ENCODE measurements at regions not wholly inside any gene's neighbourhood (a gene's known extent, or its start where the extent isn't known, plus 50 kb on each side); places are given as distances from the start of the nearest gene placed in this dataset.

DNA sequence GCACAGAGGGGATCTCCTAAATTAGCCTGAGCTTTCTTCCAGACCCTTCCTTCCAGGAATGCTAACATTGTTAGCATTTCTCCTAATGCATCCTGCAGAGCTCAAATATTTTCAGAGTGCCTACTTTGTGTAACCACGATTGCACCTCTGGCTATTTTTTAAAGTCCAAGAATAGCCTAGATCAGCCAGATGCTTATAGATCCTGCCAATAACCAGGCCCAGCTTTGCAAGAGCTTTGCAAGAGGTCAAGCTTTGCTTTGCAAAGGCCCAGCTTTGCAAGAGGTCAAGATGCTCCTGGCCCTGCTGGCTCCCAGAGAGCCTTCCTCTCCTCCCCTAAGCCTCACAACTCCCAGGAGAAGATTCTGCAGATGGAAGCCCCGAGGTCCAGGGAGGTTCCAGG is 491.9 kb downstream of the MN1 start:
- DNase-seq, result no peak
- H3K9me3 ChIP-seq, result no peaks in the 10 kb centered on the region
- H3K36me3 ChIP-seq, result no peaks in the 10 kb centered on the region
- no peaks in the 10 kb centered on the region for H3K27me3 ChIP-seq
- no peak overlapping the region for H3K4me3 ChIP-seq
- peaks cover 0 to 28% (median 0%) of the 10 kb centered on the region in 4 donors for H3K4me1 ChIP-seq
- TF ChIP-seq, protein P1, sequence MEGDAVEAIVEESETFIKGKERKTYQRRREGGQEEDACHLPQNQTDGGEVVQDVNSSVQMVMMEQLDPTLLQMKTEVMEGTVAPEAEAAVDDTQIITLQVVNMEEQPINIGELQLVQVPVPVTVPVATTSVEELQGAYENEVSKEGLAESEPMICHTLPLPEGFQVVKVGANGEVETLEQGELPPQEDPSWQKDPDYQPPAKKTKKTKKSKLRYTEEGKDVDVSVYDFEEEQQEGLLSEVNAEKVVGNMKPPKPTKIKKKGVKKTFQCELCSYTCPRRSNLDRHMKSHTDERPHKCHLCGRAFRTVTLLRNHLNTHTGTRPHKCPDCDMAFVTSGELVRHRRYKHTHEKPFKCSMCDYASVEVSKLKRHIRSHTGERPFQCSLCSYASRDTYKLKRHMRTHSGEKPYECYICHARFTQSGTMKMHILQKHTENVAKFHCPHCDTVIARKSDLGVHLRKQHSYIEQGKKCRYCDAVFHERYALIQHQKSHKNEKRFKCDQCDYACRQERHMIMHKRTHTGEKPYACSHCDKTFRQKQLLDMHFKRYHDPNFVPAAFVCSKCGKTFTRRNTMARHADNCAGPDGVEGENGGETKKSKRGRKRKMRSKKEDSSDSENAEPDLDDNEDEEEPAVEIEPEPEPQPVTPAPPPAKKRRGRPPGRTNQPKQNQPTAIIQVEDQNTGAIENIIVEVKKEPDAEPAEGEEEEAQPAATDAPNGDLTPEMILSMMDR (IDR thresholded peaks at IDR 0.05), result no peak
- TF ChIP-seq POLR2A (IDR thresholded peaks at IDR 0.05), result no peak
- no peak overlapping the region for H3K27ac ChIP-seq

DNA sequence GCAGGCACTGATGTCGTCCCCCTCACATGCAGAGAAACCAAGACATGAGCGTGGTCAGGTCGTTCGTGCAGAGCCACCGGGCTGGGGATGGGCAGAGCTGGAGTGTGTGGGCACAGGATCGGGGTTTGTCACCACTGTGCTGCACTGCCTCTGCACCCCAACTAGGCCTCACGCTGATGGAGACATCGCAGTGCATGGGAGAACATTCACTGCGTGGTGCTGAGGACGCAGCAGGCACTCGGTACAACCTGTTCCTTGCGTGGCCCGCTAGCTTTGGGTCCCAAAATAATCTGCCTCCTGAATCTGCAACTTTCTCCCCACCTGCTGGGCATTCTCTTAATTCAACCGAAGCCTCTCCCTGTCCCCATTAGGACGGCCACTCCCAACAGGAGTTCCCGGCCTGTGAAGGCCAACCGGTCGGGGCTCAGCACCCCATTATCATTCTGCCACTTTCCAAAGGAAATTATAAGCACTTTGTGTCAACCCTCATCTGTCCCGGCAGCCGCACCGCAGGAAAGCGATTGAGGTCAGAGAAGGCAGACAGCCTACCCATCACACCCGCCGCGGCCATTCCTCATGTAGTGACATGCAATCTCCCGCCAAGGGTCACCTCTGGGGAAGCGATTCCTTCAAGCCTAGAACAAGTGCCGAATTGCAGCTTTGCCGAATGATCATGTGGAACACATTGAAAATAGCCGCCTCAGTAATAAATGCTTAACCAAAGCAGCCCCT is 490.4 kb downstream of the MN1 start:
- peaks cover 0 to 28% (median 0%) of the 10 kb centered on the region in 4 donors for H3K4me1 ChIP-seq
- no peak overlapping the region for H3K4me3 ChIP-seq
- no peak for TF ChIP-seq POLR2A (IDR thresholded peaks at IDR 0.05)
- TF ChIP-seq, protein P1 (IDR thresholded peaks at IDR 0.05), result no peak
- H3K9me3 ChIP-seq, result no peaks in the 10 kb centered on the region
- no peaks in the 10 kb centered on the region for H3K36me3 ChIP-seq
- no peak for DNase-seq
- no peaks in the 10 kb centered on the region for H3K27me3 ChIP-seq
- H3K27ac ChIP-seq, result no peak overlapping the region

DNA sequence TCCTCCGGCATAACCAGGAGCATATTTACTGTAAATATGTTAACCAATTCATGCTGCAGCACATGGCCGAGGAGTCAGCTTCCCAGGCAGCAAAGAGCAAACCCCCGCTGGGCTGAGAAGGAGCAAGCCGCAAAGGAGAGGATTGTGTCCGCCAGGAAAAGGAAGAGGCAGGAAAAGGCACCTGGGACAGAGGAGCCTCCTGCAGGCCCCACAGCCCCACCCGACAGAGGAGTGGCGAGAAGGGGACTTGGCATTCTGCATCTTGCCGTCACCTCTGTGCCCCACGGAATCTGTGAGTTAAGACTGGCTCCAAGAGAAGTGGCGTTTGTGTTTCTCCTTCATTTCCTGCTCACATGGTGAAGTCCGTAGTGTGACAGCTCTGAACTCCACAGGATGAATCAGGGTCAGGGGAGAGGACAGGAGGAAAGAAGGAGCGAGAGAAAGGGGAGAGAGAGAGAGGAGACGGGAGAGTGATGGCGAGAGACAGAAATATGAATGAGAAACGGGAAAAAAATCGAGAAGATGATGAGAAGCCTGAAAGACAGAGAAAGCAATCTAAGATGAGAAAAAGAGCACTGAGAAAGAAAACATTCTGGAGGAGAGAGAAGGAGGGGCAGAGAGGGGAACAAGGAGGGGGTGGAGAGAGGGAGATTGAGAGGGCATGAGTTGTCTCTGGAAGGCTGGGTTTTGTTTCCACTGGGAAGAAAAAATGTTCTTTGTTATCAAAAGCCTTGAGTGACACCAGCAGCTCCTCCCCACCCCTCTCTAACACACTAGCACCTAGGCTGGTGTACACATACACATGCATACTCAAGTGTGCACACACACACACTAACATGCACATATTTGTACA is 489.6 kb downstream of the MN1 start:
- H3K4me3 ChIP-seq, result no peak overlapping the region
- no peaks in the 10 kb centered on the region for H3K27me3 ChIP-seq
- no peak for DNase-seq
- H3K9me3 ChIP-seq, result no peaks in the 10 kb centered on the region
- TF ChIP-seq, protein P1 (IDR thresholded peaks at IDR 0.05), result no peak
- no peak for TF ChIP-seq POLR2A (IDR thresholded peaks at IDR 0.05)
- no peaks in the 10 kb centered on the region for H3K36me3 ChIP-seq
- peaks cover 0 to 28% (median 0%) of the 10 kb centered on the region in 4 donors for H3K4me1 ChIP-seq
- no peak overlapping the region for H3K27ac ChIP-seq

DNA sequence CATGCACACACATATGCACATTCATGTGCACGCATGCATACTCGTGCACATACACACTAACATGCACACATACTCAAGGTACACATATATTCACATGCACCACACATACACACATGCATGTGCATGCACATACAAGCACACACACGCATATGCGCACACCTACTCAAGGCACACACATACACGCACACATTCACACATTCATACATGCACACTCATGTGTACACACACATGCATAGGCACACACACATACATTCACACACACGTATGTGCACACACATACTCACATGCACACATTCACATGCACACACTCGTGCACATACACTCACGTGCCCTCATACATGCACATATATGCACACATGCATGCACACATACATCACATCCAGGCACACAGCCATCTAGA is 489.0 kb downstream of the MN1 start:
- no peaks in the 10 kb centered on the region for H3K27me3 ChIP-seq
- no peaks in the 10 kb centered on the region for H3K9me3 ChIP-seq
- DNase-seq, result no peak
- H3K4me3 ChIP-seq, result no peak overlapping the region
- no peaks in the 10 kb centered on the region for H3K36me3 ChIP-seq
- peaks cover 0 to 33% (median 0%) of the 10 kb centered on the region in 4 donors for H3K4me1 ChIP-seq
- no peak overlapping the region for H3K27ac ChIP-seq
- TF ChIP-seq POLR2A (IDR thresholded peaks at IDR 0.05), result no peak
- TF ChIP-seq, protein P1 (IDR thresholded peaks at IDR 0.05), result no peak

DNA sequence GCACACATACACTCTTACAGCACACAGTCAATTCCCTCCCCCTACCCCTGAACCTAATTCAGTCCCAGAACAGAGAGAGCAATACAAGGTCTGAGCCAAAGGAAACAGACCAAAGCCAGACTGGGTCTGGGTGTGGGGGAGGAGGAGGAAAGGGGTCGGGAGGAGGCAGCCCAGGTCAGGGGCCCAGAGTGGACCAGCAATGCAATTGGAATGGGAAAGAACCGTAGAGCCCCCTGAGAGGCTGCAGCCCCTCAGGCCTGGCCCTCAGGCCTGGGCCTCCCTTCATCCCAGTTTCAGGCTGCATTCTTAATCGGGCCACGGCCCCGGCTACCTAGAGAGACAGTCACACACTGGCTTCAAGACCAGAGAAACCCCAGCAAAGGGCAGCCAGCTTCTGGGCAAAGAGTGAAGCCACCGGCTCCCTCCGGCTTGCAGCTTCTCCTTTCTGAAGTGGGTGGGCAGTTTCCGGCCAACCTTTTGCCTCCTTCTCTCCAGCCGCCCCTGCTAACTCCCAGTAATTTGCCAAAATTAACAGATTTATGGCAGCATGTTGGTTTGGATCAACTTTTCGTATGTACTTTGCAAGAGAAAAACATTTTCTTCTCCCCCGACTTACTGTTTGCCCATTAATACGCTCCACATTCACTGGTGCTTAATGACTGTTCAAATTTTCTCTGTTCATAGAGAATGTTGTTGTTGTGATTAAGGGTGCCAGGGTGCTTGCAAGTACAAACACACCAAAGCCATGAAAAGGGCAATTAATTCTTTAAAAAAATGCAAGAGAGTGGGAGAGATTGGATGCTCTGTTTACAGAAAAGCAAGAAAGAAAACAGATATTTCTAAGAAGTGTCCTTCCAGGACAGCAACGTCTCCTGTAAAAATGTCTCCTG is 488.3 kb downstream of the MN1 start:
- Histone ChIP-seq H3K9me3 (no peaks in the 10 kb centered on the region), H3K36me3 (no peaks in the 10 kb centered on the region), H3K27me3 (no peaks in the 10 kb centered on the region), H3K4me1 (peaks cover 0 to 39% (median 0%) of the 10 kb centered on the region in 4 donors), H3K27ac (no peak overlapping the region), H3K4me3 (no peak overlapping the region)
- no peak for TF ChIP-seq POLR2A (IDR thresholded peaks at IDR 0.05)
- TF ChIP-seq, protein P1 (IDR thresholded peaks at IDR 0.05), result no peak
- no peak for DNase-seq

Data from Peyer's patch (tissue), 4 donors.